HG03520 (cell line): ENCODE measurements at regions not wholly inside any gene's neighbourhood (a gene's known extent, or its start where the extent isn't known, plus 50 kb on each side); places are given as distances from the start of the nearest gene placed in this dataset.
"Not testable (repeated sequence)": the region's sequence is repeated elsewhere in the genome, so short reads cannot be mapped to it uniquely, and the experiment has no call there.

Source experiments
- ATAC-seq: cut with Tn5 transposase; IDR thresholded peaks from one replicate; pipeline ENCODE4 v1.9.1; 2021; ENCODE audit warnings: mild to moderate bottlenecking, moderate library complexity; ENCODE audit not compliant: unreplicated experiment

DNA sequence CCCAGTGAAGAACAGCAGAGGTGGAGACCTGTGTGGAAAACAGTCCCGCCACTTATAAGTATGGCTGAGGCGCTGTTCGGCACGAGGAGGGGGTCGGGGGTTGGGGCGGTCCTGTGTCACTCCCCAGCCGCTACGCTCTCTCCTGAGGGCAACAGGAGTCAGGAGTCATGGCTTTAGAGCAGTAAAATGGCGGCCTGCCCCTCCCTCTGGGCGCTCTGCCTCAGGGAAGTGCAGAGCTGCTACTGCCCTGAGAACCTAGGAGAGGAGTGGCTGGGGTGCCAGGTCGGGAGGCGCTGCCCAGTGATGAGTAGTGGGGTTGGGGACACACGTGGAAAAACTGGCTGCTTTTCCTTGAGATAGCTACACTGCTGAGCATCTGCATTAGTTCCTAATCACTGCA is 551.2 kb upstream of the AMOT start:
- no peak for ATAC-seq

DNA sequence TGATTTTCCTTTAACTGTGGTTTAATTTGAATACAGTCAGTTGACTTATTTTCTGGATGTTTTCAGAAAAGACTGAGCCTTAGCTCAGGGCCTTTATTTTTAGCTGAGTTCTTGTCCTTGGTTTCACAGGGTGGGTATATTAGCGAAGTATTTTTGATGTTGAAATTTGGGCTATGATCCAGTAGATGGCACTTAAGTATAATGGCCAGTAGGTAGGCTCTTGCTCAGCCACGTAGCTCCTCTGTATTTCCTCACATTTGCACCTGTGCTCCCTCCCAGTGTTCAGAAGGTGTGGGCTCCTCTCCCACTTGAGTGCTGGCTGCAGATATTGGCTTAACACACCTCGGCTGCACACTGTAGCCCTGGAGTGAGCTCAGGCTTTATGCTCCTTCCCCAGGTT is 549.9 kb upstream of the AMOT start:
- no peak for ATAC-seq

DNA sequence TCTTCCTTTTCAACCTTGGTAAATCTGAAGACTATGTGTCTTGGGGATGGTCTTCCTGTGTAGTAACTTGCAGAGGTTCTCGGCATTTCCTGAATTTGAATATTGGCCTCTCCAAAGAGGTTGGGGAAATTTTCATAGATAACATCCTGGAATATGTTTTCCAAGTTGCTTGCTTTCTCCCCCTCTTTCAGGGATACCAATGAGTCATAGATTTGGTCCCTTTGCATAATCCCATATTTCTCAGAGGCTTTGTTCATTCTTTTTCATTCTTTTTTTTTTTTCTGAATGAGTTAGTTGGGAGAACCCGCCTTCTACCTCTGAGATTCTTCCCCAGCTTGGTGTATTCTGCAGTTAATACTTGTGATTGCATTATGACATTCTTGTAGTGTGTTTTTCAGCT is 549.2 kb upstream of the AMOT start:
- ATAC-seq: no peak

DNA sequence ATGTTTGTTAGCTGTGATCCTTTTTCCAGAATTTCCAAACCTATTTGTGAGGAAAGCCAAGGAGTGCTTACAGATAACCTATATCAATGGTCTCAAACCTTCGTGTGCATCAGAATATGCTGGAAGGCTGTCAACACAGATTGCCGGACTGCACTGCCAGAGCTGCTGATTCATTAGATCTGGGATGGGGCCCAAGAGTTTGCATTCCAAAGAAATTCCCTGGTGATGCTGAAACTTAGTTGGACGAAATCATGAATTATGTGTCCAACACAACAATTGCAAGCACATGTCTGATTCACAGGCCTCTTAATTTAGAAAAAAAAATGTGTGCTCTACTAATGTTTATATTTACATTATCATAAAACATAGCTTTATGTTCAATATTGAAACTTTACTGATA is 544.0 kb upstream of the AMOT start:
- no peak for ATAC-seq

DNA sequence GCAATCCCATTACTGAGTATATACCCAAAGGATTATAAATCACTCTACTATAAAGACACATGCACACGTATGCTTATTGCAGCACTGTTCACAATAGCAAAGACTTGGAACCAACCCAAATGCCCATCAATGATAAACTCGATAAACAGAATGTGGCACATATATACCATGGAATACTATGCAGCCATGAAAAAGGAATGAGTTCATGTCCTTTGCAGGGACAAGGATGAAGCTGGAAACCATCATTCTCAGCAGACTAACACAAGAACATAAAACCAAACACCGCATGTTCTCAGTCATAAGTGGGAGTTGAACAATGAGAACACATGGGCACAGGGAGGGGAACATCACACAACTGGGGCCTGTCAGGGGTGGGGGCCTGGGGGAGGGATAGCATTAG is 532.8 kb upstream of the AMOT start:
- not testable (repeated sequence) for ATAC-seq

DNA sequence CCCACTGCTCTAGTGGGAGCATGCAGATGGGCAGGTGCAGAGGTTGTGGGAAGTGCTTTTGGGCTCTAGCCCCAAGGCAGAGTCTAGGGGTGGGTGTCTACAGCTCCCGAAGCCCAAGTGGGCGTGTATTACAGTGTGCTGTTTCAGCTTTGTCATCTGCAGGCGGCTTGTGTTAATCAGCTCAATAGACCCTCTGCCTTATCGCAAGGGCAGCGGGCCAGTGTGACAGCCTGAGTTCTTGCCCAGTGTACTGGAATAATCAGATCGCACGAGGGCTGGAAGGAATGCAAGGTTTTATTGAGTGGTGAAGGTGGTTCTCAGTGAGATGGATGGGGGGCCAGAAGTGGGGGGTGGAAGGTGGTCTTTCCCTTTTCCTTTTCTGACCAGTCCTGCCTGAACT is 529.4 kb upstream of the AMOT start:
- ATAC-seq: no peak

DNA sequence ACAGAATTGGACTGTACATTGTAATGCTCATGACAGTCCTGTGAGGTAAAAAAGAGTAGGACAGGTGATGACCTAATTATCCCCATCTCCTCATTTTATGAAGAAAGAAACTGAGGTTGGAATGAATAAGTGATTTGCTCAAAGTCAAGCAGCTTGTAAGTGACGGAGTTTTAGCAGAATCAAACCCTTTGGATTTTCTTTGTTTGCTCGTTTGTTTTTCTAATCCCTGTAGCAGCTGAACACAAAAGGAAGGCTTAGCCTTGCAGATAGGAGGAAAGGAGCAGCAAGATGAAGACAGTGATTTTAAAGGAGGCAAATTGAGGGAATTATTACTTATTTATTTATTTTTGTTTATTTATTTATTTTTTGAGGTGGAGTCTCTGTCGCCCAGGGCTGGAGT is 528.4 kb upstream of the AMOT start:
- ATAC-seq: no peak

DNA sequence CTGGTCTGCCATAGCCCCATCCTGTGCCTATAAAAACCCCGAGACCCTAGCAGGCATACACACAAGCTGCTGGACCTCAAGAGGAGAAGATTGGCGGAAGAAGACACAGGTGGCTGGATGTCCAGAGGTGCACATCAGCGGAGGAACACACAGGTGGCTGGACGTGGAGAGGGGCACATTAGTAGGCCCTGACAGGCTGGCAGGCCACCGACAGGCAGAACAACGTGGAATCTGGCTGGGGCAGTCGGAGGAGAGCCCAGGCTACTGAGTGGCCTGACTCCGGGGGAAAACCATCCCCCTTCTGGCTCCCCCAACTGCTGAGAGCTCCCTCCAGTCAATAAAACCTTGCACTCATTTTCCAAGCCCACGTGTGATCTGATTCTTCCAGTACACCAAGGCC is 512.5 kb upstream of the AMOT start:
- ATAC-seq: no peak

DNA sequence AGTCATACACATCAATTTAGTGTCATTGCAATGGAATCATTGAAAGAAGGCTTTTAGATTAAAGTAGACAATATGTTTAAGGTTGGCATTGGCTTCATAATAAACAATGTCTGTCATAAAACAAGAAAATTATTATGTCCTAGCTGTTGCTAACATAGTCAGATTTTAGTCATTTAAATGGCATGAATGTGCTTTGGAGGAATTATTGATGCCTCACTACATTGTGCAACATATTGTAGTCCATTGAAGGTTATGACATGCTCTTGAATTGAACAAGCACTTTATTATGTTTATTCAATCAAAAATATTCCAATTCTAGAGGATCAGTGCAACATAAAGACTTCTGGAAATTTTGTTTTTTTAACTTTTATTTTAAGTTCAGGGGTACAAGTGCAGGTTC is 489.8 kb upstream of the AMOT start:
- ATAC-seq: no peak

DNA sequence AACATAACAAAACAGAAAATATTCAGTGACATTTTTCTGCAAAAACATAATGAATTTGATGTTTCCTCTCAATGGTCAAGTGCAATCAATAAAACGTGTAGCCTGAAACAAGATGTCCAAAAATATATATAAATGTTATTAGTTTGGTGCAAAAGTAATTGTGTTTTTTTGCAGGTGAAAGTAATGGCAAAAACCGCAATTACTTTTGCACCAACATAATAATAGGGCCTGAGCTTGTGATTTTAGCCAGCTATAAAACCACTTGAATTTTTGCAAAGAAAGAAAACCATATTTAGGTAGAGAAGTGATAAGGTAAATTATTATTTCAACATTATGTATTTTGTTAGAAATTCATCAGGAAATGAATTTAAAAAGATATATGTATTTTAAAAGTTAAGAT is 475.3 kb upstream of the AMOT start:
- no peak for ATAC-seq

DNA sequence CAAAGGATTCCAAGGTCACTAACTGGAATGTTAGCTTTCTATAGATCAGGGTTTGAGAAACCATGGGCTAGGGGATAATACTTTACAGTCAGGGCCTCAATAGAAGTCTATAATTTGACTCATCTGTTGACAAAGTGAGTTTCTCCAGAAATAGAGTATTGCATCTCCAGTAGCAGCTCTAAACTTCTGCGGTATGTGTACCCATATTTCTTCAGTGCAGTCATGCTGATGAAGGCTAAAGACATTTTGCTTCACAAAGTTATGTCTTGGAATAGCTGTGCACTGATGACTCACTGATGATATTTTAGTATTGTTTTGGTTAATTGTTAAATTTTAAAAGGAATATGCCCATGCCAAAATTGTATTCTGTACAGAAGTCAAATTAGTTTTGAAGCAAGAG is 464.9 kb upstream of the AMOT start:
- ATAC-seq: no peak

DNA sequence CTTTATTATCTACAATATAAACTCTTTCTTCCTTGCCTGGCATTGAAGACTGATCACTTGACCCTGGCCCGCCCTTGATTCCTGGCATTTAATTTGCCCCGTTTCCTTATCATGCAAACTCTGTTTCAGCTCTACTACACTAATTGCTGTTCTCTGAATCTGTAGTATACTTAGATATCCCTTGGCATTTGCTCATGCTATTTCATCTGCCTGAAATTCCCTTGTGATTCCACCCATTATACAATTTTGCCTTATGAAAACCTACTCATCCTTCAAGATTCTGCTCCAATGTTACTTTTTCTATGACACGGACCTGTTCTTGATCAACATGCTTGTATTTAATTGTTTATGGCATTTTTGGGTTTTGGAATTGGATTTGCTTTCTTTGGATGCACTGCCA is 459.9 kb upstream of the AMOT start:
- ATAC-seq: no peak

DNA sequence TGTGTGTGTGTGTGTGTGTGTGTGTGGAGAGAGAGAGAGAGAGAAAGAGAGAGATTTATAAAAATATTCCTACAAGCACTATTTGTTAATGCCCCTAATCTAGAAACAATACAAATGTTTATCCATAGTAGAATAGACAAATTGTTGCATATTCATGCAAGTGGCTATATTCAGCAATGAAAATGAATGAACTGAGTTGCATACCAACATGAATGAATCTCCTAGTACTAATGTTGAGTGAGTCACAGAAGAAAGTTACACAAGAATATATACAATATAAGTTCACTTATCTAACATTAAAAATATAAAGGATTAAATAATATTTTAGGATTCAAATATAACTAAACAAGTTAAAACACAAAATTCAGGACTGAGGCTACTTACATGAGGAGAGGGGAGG is 456.8 kb upstream of the AMOT start:
- ATAC-seq: no peak

DNA sequence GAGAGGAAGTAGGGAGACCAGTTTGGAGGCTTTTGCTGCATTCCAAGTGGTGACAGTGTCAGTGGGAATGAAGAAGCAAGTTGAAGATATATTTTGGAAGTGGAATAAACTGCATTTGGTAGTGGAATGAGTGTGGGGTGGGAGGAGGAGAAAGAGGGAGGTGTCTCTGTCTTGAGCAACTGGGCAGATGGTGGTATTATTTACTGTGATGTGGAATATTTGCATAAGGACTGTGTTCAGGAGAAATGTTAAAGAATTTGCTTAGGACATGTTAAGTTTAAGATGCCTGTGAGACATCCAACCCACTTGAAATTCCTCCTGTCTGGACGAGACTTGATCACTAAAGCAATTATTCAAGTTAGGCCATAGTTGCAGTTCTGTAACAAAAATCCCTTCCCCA is 448.9 kb upstream of the AMOT start:
- no peak for ATAC-seq

DNA sequence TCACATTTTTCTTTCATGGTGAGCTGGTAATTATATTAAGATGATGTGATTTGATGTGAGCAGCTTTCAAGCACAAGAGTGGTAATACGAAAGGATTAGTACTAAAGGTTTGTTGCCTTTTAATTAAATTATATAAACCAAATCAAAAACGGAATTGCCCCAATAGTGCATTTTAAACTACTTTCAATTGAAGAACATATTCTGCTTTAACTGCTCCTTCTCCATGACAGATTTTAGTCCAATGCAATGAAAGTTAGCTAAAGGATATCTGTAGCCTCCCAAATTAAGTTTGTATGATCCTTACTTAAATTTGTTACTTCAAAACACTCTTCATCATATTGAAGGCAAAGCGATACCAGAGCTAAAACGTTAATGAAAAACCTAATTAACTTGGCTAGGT is 447.1 kb upstream of the AMOT start:
- no peak for ATAC-seq

DNA sequence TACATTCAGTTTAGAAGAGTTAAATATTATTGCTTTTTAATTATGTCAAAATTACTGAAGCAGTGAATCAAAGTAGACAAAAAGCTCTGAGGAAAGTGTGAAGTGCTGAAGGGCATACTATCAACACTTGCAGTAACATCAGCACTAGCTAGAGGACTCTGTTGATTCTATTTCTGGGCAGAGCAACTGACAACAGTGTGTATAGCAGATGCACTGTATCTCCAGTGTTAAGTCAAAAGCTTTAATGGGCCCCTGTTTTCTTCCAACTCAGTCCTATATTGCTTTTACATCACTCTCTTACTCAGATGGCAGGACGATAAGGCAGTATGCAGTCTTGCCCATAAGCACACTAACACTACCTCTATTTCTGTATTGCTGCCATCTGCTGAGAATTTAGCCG is 435.2 kb upstream of the AMOT start:
- ATAC-seq: no peak

DNA sequence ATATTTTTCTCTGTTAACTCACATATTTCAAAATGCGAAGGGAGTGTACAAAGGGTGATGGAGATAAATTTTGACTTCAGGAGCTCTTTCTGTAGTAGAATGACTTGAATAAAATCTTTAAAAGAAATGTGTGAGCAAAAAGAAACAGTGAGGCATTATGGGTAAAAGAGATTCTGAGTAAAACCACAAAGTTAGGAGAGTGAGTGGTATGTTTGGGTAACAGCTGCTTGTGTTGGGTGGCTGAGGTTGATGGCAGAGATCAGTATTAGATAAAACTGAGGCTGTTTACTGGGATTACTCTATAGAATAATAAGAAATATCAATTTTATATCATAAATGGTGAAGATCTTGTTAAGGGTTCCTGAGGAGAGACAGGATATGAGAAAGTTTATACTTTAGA is 434.2 kb upstream of the AMOT start:
- no peak for ATAC-seq

DNA sequence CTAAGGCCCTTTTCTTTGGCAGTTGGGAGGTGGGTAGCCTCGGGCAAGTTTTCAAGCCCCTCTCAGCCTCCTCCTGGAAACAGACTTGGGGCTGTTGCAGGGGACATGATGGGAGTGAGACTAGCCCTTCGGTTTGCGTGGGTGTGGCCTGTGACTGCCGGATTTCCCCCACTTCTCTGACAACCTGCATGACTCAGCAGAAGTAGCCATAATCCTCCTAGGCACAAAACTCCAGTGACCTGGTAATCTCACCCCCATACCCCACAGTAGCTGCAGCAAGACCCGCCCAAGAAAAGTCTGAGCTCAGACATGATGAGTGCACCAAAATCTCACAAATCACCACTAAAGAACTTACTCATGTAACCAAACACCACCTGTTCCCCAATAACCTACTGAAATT is 433.7 kb upstream of the AMOT start:
- no peak for ATAC-seq

DNA sequence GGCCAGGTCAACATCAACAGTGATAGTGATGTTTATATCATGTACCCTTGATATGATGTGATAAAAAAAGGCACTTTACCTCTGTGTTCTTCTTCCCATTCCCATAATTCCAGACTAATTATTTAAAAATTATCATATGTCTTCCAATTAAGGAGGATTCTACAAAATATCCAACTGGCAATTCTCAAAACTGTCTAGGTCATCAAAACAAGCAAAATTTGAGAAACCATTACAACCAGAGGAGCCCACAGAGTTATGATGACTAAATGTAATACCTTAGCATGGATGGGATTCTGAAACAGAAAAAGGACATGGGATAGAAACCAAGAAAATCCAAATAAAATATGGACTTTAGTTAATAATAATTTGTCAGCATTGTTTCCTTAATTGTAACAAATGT is 428.6 kb upstream of the AMOT start:
- no peak for ATAC-seq

DNA sequence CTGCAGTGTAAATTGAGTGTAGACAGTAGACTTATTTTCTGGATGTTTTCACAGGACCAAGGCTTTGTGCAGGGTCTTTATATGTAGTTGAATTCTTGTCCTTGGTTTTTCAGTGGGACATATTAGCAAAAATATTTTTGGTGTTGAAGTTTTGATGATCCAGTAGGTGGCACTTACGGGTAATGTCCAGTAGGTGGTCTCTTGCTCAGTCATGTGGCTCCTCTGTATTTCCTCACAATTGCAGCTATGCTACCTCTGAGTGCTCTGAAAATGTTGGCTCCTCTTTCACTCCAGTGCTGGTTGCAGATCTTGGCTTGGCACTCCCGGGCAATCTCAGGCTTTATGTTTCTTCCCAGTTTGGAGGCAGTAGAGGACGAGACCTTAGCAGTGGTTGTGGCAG is 419.8 kb upstream of the AMOT start:
- ATAC-seq: no peak

DNA sequence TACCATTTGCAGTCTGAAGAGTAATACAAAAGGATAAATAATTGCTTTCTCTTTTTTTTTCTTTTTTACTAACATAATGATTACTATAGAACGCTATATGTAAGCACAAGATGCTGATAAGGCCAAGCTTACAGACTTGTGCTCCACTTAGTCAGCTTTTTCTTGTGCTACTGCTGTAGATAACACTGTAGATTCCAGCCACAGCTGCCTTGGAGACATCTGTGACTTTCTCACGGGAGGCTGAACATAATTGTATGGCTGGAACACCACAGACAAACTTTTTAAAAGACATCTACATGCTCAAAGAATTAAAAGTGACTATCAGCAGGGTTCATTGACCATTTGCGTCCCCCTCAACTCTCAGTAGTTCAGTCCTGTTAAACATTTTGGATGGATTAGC is 381.7 kb upstream of the AMOT start:
- ATAC-seq: no peak

DNA sequence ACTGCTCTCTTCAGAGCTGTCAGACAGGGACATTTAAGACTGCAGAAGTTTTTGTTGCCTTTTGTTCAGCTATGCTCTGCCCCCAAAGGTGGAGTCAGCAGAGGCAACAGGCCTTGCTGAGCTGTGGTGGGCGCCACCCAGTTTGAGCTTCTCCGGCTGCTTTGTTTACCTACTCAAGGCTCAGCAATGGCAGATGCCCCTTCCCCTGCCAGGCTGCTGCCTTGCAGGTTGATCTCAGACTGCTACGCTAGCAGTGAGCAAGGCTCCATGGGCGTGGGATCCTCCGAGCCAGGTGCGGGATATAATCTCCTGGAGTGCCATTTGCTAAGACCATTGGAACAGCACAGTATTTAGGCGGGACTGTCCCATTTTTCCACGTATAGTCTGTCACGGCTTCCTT is 371.4 kb upstream of the AMOT start:
- ATAC-seq: no peak

DNA sequence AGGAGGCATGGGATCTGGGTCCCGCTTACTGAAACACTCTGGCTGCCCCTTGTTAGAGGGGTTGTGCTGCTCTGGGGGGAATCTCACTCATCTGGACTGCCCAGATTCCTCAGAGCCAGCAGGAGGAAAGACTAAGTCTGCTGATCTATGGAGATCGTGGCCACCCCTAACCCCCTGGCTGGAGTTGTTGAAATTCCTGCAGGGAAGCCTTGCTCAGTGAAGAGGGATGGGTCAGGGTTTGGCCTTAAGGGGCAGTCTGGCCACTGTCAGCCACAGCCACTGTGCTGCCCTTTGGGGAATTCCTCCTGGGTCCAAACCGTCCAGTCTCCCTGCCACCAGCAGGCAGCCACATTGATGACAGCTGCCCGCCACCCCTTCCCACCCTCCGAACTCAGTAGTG is 362.0 kb upstream of the AMOT start:
- ATAC-seq: no peak

DNA sequence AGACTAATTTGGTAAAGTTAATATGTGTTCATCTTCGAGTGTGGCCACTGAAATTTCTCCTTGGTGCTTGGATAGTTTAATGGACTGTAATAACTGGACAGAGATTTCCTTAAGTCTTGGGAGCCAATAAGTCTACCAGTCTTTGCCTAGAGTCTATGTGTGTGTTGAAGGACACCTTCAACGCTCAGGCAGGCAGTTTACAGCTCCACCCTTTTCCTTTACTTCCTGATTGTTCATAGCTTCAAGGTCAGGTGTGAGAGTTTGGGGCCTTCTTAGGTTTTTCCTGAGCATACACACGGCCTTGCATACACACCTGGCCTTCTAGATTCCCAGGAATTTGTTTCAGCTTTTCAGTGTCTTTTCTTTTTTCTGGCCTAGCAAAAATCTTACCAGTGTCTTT is 355.3 kb upstream of the AMOT start:
- ATAC-seq: no peak
